HG02885 (cell line): ENCODE measurements at regions not wholly inside any gene's neighbourhood (a gene's known extent, or its start where the extent isn't known, plus 50 kb on each side); places are given as distances from the start of the nearest gene placed in this dataset.
"Not testable (repeated sequence)": the region's sequence is repeated elsewhere in the genome, so short reads cannot be mapped to it uniquely, and the experiment has no call there.

Experiments
- ATAC-seq: cut with Tn5 transposase; IDR thresholded peaks from one replicate; pipeline ENCODE4 v1.9.1; 2021; ENCODE audit warnings: mild to moderate bottlenecking; ENCODE audit not compliant: unreplicated experiment, poor library complexity

- no peak for ATAC-seq
Observed at GRCh38 chr5:124027441-124027840, 515.5 kb downstream of the CSNK1G3 start.

DNA sequence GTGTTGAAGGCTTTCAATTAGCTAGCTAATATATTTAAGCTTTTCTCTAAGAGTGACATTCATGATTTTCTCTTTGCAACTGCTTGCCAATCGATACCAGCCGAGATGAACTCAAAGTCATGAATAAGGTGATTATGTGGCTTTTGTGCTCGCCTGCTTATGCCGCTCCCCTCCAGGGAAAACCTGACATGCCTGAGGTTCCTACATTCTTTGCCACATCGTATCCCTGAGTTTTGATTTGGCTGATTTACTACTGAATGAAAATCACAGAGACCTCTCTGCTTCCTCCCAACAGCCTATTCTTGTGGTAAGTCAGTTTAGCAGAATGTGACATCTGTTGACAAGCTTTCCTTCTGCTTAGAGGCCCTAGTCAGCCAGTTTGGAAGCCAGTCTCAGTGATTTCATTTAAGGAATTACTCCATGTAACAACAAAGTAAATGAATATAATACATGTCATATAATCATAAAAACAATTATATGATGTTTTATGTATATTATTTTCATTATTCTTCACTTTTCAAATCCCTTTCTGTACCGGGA lies 513.4 kb downstream of the CSNK1G3 start:
- ATAC-seq: no peak

GRCh38 chr5:124022966-124023365 lies 511.0 kb downstream of the CSNK1G3 start:
- ATAC-seq: no peak

DNA sequence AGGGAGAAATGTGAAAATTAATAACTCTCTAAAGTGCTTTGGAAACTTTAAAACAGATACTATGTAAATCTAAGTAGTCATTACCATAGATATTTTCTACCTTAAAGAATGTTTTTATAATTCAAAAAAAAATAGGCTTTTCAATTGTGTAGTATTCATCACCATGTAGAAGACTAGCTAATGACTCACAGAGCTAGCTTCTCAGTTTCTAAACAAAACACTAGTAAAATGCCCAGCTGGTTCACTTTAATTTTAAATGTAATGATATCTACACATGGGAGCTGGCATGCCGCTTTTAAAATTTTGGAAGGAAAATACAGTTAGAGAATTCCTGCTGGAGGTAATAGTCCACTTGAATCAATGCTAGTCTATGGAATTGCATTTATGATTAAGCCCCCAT lies 509.8 kb downstream of the CSNK1G3 start:
- no peak for ATAC-seq

GRCh38 chr5:124021066-124021641 lies 509.2 kb downstream of the CSNK1G3 start:
- no peak for ATAC-seq

GRCh38 chr5:124017321-124017720 lies 505.3 kb downstream of the CSNK1G3 start:
- ATAC-seq: not testable (repeated sequence)

GRCh38 chr5:124007675-124008398 lies 495.9 kb downstream of the CSNK1G3 start:
- ATAC-seq: no peak

GRCh38 chr5:124001036-124001615 lies 489.1 kb downstream of the CSNK1G3 start:
- ATAC-seq: no peak

DNA sequence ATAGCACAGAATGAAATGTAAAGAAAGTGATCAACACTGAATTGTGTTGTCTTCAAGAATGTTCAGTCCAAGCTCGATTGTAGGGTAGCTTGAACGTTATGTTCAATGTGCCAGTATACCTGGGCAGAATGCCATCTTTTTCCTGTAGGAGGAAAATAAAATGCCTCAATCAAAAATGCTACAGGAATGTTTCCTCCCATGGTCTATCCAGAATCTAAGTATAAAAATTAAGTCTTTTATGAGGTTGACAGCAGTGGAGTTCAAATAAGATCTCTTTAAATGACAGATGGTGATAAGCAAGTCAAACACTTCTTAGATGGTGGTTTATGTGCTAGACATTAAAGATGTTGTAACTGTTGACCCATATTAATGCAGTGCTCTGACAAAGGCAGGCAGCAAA lies 488.6 kb downstream of the CSNK1G3 start:
- no peak for ATAC-seq

GRCh38 chr5:123997462-123998215 lies 485.7 kb downstream of the CSNK1G3 start:
- no peak for ATAC-seq

DNA sequence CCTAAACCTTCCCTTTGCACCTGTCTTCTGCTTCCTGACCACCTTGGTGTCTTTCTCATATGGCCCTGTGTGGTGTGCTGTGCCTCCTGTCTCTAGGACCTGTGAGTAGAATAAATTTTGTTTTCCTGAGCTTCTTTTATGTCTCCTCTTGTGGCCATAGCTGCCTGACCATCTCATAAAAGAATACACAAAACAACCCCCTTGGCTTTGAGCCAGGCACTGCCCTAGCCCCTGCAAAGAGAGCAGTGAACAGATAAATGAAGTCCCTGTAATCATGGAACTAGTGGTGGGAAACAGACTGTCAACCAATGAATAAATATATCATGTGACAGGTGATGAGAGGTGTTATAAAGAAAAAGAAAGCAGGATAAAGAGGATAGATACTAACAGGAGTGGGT lies 485.1 kb downstream of the CSNK1G3 start:
- ATAC-seq: no peak

GRCh38 chr5:123992641-123993040 lies 480.7 kb downstream of the CSNK1G3 start:
- ATAC-seq: no peak

GRCh38 chr5:123987956-123988355 lies 476.0 kb downstream of the CSNK1G3 start:
- no peak for ATAC-seq

- ATAC-seq: peak; percentile 75
Observed at GRCh38 chr5:123976379-123977033, 464.5 kb downstream of the CSNK1G3 start.

DNA sequence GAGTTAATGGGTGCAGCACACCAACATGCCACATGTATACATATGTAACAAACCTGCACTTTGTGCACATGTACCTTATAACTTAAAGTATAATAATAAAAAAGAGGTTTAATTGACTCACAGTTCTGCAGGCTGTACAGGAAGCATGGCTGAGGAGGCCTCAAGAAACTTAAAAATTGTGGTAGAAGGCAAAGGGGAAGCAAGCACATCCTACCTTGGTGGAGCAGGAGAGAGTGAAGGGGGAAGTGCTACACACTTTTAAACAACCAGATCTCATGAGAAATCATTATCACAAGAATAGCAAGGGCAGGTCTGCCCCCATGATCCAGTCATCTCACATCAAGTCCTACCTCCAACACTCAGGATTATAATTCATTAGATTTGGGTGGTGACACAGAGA lies 463.5 kb downstream of the CSNK1G3 start:
- ATAC-seq: not testable (repeated sequence)

GRCh38 chr5:123966781-123967180 lies 454.8 kb downstream of the CSNK1G3 start:
- no peak for ATAC-seq

DNA sequence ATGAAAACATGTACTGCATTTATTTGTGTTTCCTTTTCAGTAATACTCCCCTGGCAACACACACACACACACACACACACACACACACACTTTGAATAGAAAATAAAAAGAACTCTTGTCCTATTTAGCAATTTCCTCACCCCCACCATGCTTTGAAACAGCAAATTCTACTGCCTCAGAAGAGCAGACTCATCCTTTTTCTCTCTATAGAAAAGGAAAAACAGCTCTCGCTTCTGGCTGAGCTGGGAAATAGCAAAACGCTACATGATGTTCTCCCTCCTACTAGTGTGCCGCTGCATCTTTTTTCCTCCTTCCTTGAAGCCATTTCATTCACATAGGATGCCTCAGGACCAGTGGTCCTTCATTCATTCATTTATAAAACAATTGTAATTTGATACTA lies 453.6 kb downstream of the CSNK1G3 start:
- ATAC-seq: no peak

- no peak for ATAC-seq
Observed at GRCh38 chr5:123964884-123965283, 452.9 kb downstream of the CSNK1G3 start.

GRCh38 chr5:123960526-123960925 lies 448.5 kb downstream of the CSNK1G3 start:
- no peak for ATAC-seq

GRCh38 chr5:123951582-123951977 lies 439.6 kb downstream of the CSNK1G3 start:
- ATAC-seq: no peak
